ENCODE measurements at regions not wholly inside any gene's neighbourhood (a gene's known extent, or its start where the extent isn't known, plus 50 kb on each side); places are given as distances from the start of the nearest gene placed in this dataset.

GRCh38 chr3:14299767-14300166 is 102.6 kb upstream of the SLC6A6 start:
- TF ChIP-seq CTCF (IDR thresholded peaks at IDR 0.05; ENCODE audit: control extremely low read depth, extremely low read depth, low read depth, missing control alignments) = no peak
- CTCF ChIA-PET = no interaction called here
- POLR2A ChIA-PET = no interaction called here
- peak; percentile 41 for DNase-seq (ENCODE audit: extremely low spot score)

GRCh38 chr3:14300721-14301399 is 101.5 kb upstream of the SLC6A6 start:
- TF ChIP-seq CTCF (IDR thresholded peaks at IDR 0.05; ENCODE audit: control extremely low read depth, extremely low read depth, low read depth, missing control alignments) = no peak
- CTCF ChIA-PET = no interaction called here
- POLR2A ChIA-PET = no interaction called here
- DNase-seq (ENCODE audit: extremely low spot score) = no peak

GRCh38 chr3:14301558-14301957 is 100.8 kb upstream of the SLC6A6 start:
- DNase-seq (ENCODE audit: extremely low spot score) = no peak
- ChIA-PET CTCF (no interaction called here), POLR2A (no interaction called here)
- TF ChIP-seq CTCF (IDR thresholded peaks at IDR 0.05; ENCODE audit: control extremely low read depth, extremely low read depth, low read depth, missing control alignments) = no peak

- ChIA-PET POLR2A (no interaction called here), CTCF (interaction anchor here (1.4 to 1.6 kb wide), 2 partner anchors 28 to 31 kb away, joined by 4 read pairs; no protein-coding TSS in a partner anchor)
- TF ChIP-seq CTCF (IDR thresholded peaks at IDR 0.05; ENCODE audit: control extremely low read depth, extremely low read depth, low read depth, missing control alignments) = no peak
- DNase-seq (ENCODE audit: extremely low spot score) = no peak
These were observed 98.9 kb upstream of the SLC6A6 start for GRCh38 chr3:14303336-14304100.

DNA sequence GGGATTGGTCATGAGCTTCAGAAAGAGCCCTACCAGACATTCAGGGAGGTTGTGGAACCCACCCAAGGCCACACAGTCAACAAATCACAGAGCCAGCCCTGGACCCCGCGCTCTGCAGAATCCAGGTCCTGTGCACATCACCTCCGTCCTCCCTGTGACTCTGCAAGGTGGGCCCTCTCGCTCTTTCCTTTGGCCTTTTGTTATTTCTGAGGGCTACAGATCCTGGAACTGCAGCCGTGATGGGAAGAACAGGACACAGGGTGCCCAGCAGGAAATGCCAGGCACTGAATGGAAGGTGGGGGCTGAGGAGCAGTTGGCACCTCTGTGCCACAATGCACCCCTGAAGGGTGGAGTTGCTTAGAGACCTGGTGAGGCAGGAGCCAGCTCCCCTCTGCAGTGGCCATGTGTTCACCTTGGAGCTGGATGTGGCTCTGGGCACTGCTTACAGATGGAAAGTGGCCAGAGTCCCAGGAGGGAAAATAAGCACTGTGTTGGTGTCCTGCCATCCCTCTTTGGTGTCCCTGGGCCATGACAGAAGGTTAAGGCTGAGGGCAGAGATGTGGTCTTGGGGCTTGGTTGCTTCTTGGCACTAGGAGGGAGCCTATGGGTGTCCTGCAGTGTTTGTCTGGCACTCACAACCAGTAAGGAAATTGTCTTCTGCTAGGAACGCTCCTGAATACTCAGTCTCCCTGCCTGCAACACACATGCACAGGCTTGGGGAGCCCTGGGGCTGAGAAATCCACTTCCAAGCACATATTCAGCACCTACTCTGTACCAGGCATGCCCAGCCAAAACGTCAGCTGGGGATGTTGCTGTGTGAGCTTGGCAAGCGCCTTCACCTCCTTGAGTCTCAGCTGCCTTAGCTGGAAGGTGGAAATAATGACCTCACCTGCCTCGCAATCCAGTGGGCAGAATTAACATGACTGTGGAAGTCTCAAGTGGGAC is 98.0 kb upstream of the SLC6A6 start:
- ChIA-PET CTCF (interaction anchor here (1.6 kb wide), 1 partner anchor 29 kb away, joined by 4 read pairs; no protein-coding TSS in a partner anchor), POLR2A (no interaction called here)
- no peak for DNase-seq (ENCODE audit: extremely low spot score)
- no peak for TF ChIP-seq CTCF (IDR thresholded peaks at IDR 0.05; ENCODE audit: control extremely low read depth, extremely low read depth, low read depth, missing control alignments)

DNA sequence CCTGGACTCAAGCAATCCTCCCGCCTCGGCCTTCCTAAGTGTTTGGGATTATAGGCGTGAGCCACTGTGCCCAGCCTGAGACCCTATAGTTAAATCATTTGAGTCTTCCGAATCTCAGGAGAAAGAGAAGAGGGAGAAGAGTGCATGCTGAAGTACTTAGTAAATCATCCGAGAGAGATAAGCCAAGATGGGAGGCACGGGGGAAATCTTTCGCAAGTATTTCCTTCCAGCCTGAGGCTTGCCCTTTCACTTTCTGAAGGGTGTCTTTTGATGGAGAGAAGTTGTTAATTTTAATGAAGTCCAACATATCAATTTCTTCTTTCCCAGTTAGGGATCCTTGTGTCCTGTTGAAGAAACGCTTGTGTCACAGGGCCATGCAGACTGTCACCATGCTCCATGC is 97.1 kb upstream of the SLC6A6 start:
- no peak for DNase-seq (ENCODE audit: extremely low spot score)
- POLR2A ChIA-PET = no interaction called here
- CTCF ChIA-PET = interaction anchor here (1.6 kb wide), 1 partner anchor 30 kb away, joined by 4 read pairs; no protein-coding TSS in a partner anchor
- TF ChIP-seq CTCF (IDR thresholded peaks at IDR 0.05; ENCODE audit: control extremely low read depth, extremely low read depth, low read depth, missing control alignments) = no peak
